Right renal pelvis (tissue), 4 donors: ENCODE measurements at regions not wholly inside any gene's neighbourhood (a gene's known extent, or its start where the extent isn't known, plus 50 kb on each side); places are given as distances from the start of the nearest gene placed in this dataset.

ENCODE experiments used
- DNase-seq, 4 donors: peaks; one replicate each; pipeline ENCODE4 v3.0.0-alpha.2; 2013; ENCODE audit warnings: low read depth in 4 of 4, low spot score in 3 of 4, missing footprints in 1 of 4

GRCh38 chr3:118400086-118400485, 634.6 kb downstream of the IGSF11 start:
- no peak for DNase-seq

- no peak for DNase-seq
Measured at GRCh38 chr3:118400886-118401285, 633.8 kb downstream of the IGSF11 start.

- no peak for DNase-seq
Measured at GRCh38 chr3:118401887-118402286, 632.8 kb downstream of the IGSF11 start.

- no peak for DNase-seq
Measured at GRCh38 chr3:118402971-118403370, 631.7 kb downstream of the IGSF11 start.

- no peak for DNase-seq
Measured at GRCh38 chr3:118406562-118406961, 628.1 kb downstream of the IGSF11 start.

GRCh38 chr3:118408431-118408830, 626.2 kb downstream of the IGSF11 start:
- DNase-seq = no peak

GRCh38 chr3:118412503-118412902, 622.1 kb downstream of the IGSF11 start:
- DNase-seq = no peak

GRCh38 chr3:118425272-118425837, 609.3 kb downstream of the IGSF11 start:
- DNase-seq = no peak

GRCh38 chr3:118433825-118434224, 600.8 kb downstream of the IGSF11 start:
- DNase-seq = no peak

- no peak for DNase-seq
Measured at GRCh38 chr3:118435851-118436350, 598.7 kb downstream of the IGSF11 start.

- no peak for DNase-seq
Measured at GRCh38 chr3:118436697-118437262, 597.9 kb downstream of the IGSF11 start.

- DNase-seq = no peak
Measured at GRCh38 chr3:118445036-118445435, 589.6 kb downstream of the IGSF11 start.

- no peak for DNase-seq
Measured at GRCh38 chr3:118447339-118447738, 587.3 kb downstream of the IGSF11 start.

- DNase-seq = no peak
Measured at GRCh38 chr3:118466795-118467330, 567.8 kb downstream of the IGSF11 start.

- no peak for DNase-seq
Measured at GRCh38 chr3:118468801-118469200, 565.8 kb downstream of the IGSF11 start.

GRCh38 chr3:118472586-118472985, 562.1 kb downstream of the IGSF11 start:
- DNase-seq = no peak

- DNase-seq = no peak
Measured at GRCh38 chr3:118473343-118473742, 561.3 kb downstream of the IGSF11 start.

- no peak for DNase-seq
Measured at GRCh38 chr3:118476885-118477618, 557.6 kb downstream of the IGSF11 start.

GRCh38 chr3:118477768-118478167, 556.9 kb downstream of the IGSF11 start:
- no peak for DNase-seq

- no peak for DNase-seq
Measured at GRCh38 chr3:118478706-118479276, 555.9 kb downstream of the IGSF11 start.

GRCh38 chr3:118479376-118479775, 555.3 kb downstream of the IGSF11 start:
- no peak for DNase-seq
